K562 (cell line): ENCODE measurements at regions not wholly inside any gene's neighbourhood (a gene's known extent, or its start where the extent isn't known, plus 50 kb on each side); places are given as distances from the start of the nearest gene placed in this dataset.

Source experiments
- GTF2E2 ChIP-seq: fragments of 200-800 bp; sonication (Bioruptor generic); IDR thresholded peaks from 2 replicates; pipeline ENCODE4 v1.6.1; 2016; ENCODE audit warnings: missing genetic modification characterization, missing compliant biosample characterization
- HNRNPLL ChIP-seq: fragments of 200-400 bp; formaldehyde crosslinking; IDR thresholded peaks from 2 replicates; pipeline ENCODE4 v1.6.1; 2017; ENCODE audit warnings: low read length, low read depth, mild to moderate bottlenecking; ENCODE audit not compliant: poor library complexity, severe bottlenecking
- POLR3A ChIP-seq: IDR thresholded peaks from 2 replicates; pipeline ENCODE4 v1.6.1; 2011; ENCODE audit warnings: borderline replicate concordance, mild to moderate bottlenecking, moderate library complexity; ENCODE audit not compliant: insufficient read length, insufficient read depth; ENCODE audit errors: extremely low read depth
- RAD51 ChIP-seq: fragments of 450-650 bp; IDR thresholded peaks from 2 replicates; pipeline ENCODE4 v1.7.1; 2016; ENCODE audit warnings: low read depth, mild to moderate bottlenecking, borderline replicate concordance
- TF ChIP-seq, protein P1 (sequence below): fragments of 450-650 bp; conservative IDR thresholded peaks from 2 replicates; pipeline ENCODE4 v1.6.1; 2016; ENCODE audit warnings: missing genetic modification characterization, low read depth, mild to moderate bottlenecking, missing compliant biosample characterization, moderate library complexity
- TF ChIP-seq, protein P2 (sequence below), 2 experiments: fragments of 450-650 bp; formaldehyde crosslinking in 1 of 2; IDR thresholded peaks; 2 replicates each; pipeline versions ENCODE4 v1.4.0 to v1.6.1; 2014 to 2020; ENCODE audit warnings: mild to moderate bottlenecking in 2 of 2, borderline replicate concordance in 1 of 2, low read depth in 1 of 2
- TF ChIP-seq, protein P3 (sequence below): fragments of 450-650 bp; formaldehyde crosslinking; IDR thresholded peaks from 2 replicates; pipeline ENCODE4 v1.4.0; 2020; ENCODE audit warnings: mild to moderate bottlenecking, moderate library complexity

DNA sequence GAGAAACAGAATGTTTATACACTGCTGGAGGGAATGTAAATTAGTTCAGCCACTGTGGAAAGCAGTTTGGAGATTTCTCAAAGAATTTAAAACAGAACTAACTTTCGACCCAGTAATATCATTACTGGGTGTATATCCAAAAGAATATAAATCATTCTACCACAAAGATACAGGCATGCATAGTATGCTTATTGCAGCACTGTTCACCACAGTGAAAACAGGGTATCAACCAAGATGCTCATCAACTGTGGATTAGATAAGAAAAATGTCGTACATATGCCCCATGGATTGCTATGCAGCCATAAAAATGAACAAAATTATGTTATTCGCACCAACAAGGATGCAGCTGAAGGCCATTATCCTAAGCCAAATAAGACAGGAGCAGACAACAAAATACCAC lies 343.1 kb upstream of the KCND2 start (continued):
- TF ChIP-seq, protein P1, sequence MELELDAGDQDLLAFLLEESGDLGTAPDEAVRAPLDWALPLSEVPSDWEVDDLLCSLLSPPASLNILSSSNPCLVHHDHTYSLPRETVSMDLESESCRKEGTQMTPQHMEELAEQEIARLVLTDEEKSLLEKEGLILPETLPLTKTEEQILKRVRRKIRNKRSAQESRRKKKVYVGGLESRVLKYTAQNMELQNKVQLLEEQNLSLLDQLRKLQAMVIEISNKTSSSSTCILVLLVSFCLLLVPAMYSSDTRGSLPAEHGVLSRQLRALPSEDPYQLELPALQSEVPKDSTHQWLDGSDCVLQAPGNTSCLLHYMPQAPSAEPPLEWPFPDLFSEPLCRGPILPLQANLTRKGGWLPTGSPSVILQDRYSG (tag): no peak
- TF ChIP-seq, protein P2, sequence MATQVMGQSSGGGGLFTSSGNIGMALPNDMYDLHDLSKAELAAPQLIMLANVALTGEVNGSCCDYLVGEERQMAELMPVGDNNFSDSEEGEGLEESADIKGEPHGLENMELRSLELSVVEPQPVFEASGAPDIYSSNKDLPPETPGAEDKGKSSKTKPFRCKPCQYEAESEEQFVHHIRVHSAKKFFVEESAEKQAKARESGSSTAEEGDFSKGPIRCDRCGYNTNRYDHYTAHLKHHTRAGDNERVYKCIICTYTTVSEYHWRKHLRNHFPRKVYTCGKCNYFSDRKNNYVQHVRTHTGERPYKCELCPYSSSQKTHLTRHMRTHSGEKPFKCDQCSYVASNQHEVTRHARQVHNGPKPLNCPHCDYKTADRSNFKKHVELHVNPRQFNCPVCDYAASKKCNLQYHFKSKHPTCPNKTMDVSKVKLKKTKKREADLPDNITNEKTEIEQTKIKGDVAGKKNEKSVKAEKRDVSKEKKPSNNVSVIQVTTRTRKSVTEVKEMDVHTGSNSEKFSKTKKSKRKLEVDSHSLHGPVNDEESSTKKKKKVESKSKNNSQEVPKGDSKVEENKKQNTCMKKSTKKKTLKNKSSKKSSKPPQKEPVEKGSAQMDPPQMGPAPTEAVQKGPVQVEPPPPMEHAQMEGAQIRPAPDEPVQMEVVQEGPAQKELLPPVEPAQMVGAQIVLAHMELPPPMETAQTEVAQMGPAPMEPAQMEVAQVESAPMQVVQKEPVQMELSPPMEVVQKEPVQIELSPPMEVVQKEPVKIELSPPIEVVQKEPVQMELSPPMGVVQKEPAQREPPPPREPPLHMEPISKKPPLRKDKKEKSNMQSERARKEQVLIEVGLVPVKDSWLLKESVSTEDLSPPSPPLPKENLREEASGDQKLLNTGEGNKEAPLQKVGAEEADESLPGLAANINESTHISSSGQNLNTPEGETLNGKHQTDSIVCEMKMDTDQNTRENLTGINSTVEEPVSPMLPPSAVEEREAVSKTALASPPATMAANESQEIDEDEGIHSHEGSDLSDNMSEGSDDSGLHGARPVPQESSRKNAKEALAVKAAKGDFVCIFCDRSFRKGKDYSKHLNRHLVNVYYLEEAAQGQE (IDR thresholded peaks at IDR 0.05; ENCODE audit: borderline replicate concordance): no peak
- TF ChIP-seq, protein P2 (CRISPR knock-in tag; IDR thresholded peaks at IDR 0.05; ENCODE audit: low read depth): no peak
- no peak for TF ChIP-seq GTF2E2 (tag)
- no peak for TF ChIP-seq POLR3A
- TF ChIP-seq HNRNPLL: no peak
- TF ChIP-seq, protein P3, sequence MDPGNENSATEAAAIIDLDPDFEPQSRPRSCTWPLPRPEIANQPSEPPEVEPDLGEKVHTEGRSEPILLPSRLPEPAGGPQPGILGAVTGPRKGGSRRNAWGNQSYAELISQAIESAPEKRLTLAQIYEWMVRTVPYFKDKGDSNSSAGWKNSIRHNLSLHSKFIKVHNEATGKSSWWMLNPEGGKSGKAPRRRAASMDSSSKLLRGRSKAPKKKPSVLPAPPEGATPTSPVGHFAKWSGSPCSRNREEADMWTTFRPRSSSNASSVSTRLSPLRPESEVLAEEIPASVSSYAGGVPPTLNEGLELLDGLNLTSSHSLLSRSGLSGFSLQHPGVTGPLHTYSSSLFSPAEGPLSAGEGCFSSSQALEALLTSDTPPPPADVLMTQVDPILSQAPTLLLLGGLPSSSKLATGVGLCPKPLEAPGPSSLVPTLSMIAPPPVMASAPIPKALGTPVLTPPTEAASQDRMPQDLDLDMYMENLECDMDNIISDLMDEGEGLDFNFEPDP: no peak
- TF ChIP-seq RAD51: no peak
